Endothelial cell of umbilical vein (primary cell): ENCODE measurements at regions not wholly inside any gene's neighbourhood (a gene's known extent, or its start where the extent isn't known, plus 50 kb on each side); places are given as distances from the start of the nearest gene placed in this dataset.
A peak's percentile ranks its signal among the peaks of the same experiment; 100 is the strongest.

Experiments
- BruUV-seq: library from RNA; stranded (reverse); fragments of 400-500 nt; replicated peaks from 2 replicates; lab custom pipeline; 2021; lab: Mats Ljungman, UMichigan
- CTCF ChIA-PET: fragments of 300-600, 350-600 bp; sonication (Branson Sonifier 250); formaldehyde crosslinking; loops from one replicate; lab custom pipeline; 2021; ENCODE audit warnings: antibody characterized with exemption, inconsistent platforms; lab: Charles Lee
- POLR2A ChIA-PET: fragments of 300-600, 350-600 bp; sonication (Branson Sonifier 250); formaldehyde crosslinking; loops from one replicate; lab custom pipeline; 2021; ENCODE audit warnings: antibody characterized with exemption, inconsistent platforms; lab: Charles Lee
- DNase-seq: peaks from one replicate; pipeline ENCODE4 v3.0.0-alpha.2; 2011; ENCODE audit warnings: low read depth, low spot score
- FAIRE-seq: peaks from 2 replicates; lab custom pipeline; 2011; peaks lifted over from hg19 to GRCh38; lab: Jason Lieb, UNC
- H2AFZ ChIP-seq: 2 replicates; pipeline ENCODE4 v1.6.0; 2012; ENCODE audit warnings: low read depth, low read length, control low read depth, inconsistent platforms
- H3K27ac ChIP-seq: 2 replicates; pipeline ENCODE4 v1.5.1; 2011; ENCODE audit warnings: low read depth, mild to moderate bottlenecking, control low read depth, low read length, moderate library complexity; ENCODE audit not compliant: insufficient read depth
- H3K27me3 ChIP-seq, 2 experiments: 2 replicates each; pipeline versions ENCODE4 v1.6.0 to v1.6.1; 2011; ENCODE audit warnings: low read length in 2 of 2, mixed read lengths in 1 of 2; ENCODE audit not compliant: control insufficient read depth in 2 of 2, insufficient read depth in 2 of 2
- H3K36me3 ChIP-seq, 2 experiments: 2 replicates in 1 of 2; 3 replicates in 1 of 2; pipeline ENCODE4 v1.5.1; 2011; ENCODE audit warnings: low read length in 2 of 2, mild to moderate bottlenecking in 1 of 2, moderate library complexity in 1 of 2; ENCODE audit not compliant: control insufficient read depth in 2 of 2, insufficient read depth in 2 of 2; ENCODE audit errors: extremely low read depth in 1 of 2
- H3K4me1 ChIP-seq: 3 replicates; pipeline ENCODE4 v1.5.1; 2011; ENCODE audit warnings: mild to moderate bottlenecking, low read length; ENCODE audit not compliant: control insufficient read depth, insufficient read depth; ENCODE audit errors: extremely low read depth
- H3K4me2 ChIP-seq: 2 replicates; pipeline ENCODE4 v1.6.1; 2011; ENCODE audit warnings: low read length, control low read depth, mixed read lengths; ENCODE audit not compliant: insufficient read depth
- H3K4me3 ChIP-seq, 3 experiments: fragments of 200-600 bp in 1 of 3; sonication (generic), shearing (Covaris generic) in 1 of 3; replicated peaks in 1 of 3; 2 replicates each; pipeline ENCODE4 v1.5.1; 2011 to 2016; ENCODE audit warnings: control low read depth in 3 of 3, low read length in 3 of 3, mild to moderate bottlenecking in 2 of 3, inconsistent platforms in 1 of 3, low read depth in 1 of 3, moderate library complexity in 1 of 3; ENCODE audit not compliant: insufficient read depth in 1 of 3
- H3K79me2 ChIP-seq: 2 replicates; pipeline ENCODE4 v1.6.0; 2012; ENCODE audit warnings: low read length, inconsistent platforms; ENCODE audit not compliant: control insufficient read depth, insufficient read depth
- H3K9ac ChIP-seq: replicated peaks from 2 replicates; pipeline ENCODE3; 2011; ENCODE audit warnings: low read length, control low read depth; ENCODE audit not compliant: insufficient read depth; ENCODE audit errors: extremely low read depth
- H3K9me1 ChIP-seq: replicated peaks from 3 replicates; pipeline ENCODE4 v1.6.0; 2011; ENCODE audit warnings: mild to moderate bottlenecking, low read length; ENCODE audit not compliant: control insufficient read depth, insufficient read depth; ENCODE audit errors: extremely low read depth
- H3K9me3 ChIP-seq: replicated peaks from 2 replicates; pipeline ENCODE4 v1.5.1; 2012; ENCODE audit warnings: low read length, inconsistent platforms; ENCODE audit not compliant: control insufficient read depth, insufficient read depth
- H4K20me1 ChIP-seq: replicated peaks from 2 replicates; pipeline ENCODE3; 2011; ENCODE audit warnings: mild to moderate bottlenecking, low read length; ENCODE audit not compliant: control insufficient read depth, insufficient read depth; ENCODE audit errors: extremely low read depth
- CTCF ChIP-seq, 2 donors: IDR thresholded peaks; 1 replicate in 1 of 2; 2 replicates in 1 of 2; pipeline ENCODE4 v1.5.1; 2011; ENCODE audit warnings: low read length in 2 of 2, mild to moderate bottlenecking in 2 of 2, moderate library complexity in 2 of 2, control low read depth in 1 of 2, inconsistent platforms in 1 of 2, low read depth in 1 of 2; ENCODE audit not compliant: insufficient read depth in 1 of 2; ENCODE audit errors: extremely low read depth in 1 of 2
- FOS ChIP-seq: IDR thresholded peaks from 2 replicates; pipeline ENCODE4 v1.6.1; 2011; ENCODE audit warnings: mild to moderate bottlenecking, low read length, moderate library complexity, borderline replicate concordance; ENCODE audit not compliant: insufficient read depth
- GATA2 ChIP-seq: IDR thresholded peaks from 2 replicates; pipeline ENCODE4 v1.7.0; 2011; ENCODE audit warnings: low read depth, mild to moderate bottlenecking, moderate library complexity, mixed read lengths, low read length; ENCODE audit not compliant: insufficient read length, insufficient read depth
- JUN ChIP-seq: IDR thresholded peaks from 2 replicates; pipeline ENCODE4 v1.6.1; 2011; ENCODE audit warnings: borderline replicate concordance, low read depth; ENCODE audit not compliant: insufficient read length, insufficient read depth
- MYC ChIP-seq: IDR thresholded peaks from one replicate; pipeline ENCODE4 v1.6.1; 2011; ENCODE audit warnings: mild to moderate bottlenecking, low read depth, low read length
- POLR2A ChIP-seq: IDR thresholded peaks from 2 replicates; pipeline ENCODE4 v1.6.1; 2012; ENCODE audit warnings: low read depth, mild to moderate bottlenecking, control low read depth, low read length
- POLR2AphosphoS5 ChIP-seq: IDR thresholded peaks from 2 replicates; pipeline ENCODE4 v1.6.1; 2012; ENCODE audit warnings: low read depth, mild to moderate bottlenecking, control low read depth, low read length, moderate library complexity; ENCODE audit not compliant: insufficient read depth
- dilution Hi-C: fragments of 300-500 bp; cut with MboI; formaldehyde crosslinking; loops from one replicate; pipeline ENCODE4 v1.15.0; 2019; ENCODE audit warnings: low sequenced_read_pairs; ENCODE audit not compliant: extremely low pct_ligation_motif_present
- intact Hi-C: fragments of 100-400 bp; cut with micrococcal nuclease; formaldehyde crosslinking; loops from one replicate; pipeline ENCODE4 v1.10.0; 2022

DNA sequence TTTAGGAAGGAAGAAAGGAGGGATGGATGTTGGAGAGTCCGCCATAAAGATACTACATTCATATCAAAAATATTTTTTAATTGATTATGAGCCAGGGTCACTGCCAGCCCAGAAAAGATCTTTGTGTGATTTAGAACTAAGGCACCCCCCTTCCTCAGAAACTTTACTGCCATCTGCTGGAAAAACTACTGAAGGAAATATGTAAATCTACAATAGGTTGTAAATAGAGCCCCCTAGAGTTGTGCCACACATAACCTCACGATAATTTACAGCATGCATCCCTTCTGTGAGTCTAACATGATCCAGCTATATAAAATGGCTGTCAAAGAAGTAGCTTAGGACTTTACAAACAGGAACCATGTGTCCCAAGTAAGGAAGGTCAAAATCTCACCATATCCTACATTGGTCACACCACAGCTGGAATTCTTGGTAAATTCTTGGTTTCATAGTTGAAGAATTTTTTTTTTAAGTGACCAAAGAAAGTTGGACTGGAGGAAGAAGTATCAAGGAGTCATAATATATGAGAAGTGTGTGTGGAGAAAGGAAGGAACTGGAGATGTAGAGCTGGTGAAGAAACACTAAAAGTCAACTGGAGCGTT lies 152.5 kb downstream of the CYP26B1 start:
- no peak for TF ChIP-seq POLR2AphosphoS5
- TF ChIP-seq CTCF (IDR thresholded peaks at IDR 0.05; ENCODE audit: extremely low read depth in 1 of 2, insufficient read depth in 1 of 2, low read depth in 1 of 2, low read length in 2 of 2): peak in 1 of 2 donors; percentile 11
- TF ChIP-seq POLR2A: no peak
- CTCF ChIA-PET: interaction anchor here (0.7 to 3.4 kb wide), 7 partner anchors 45 to 584 kb away, joined by 3 to 14 read pairs (median 5); no protein-coding TSS in a partner anchor

GRCh38 chr2:71992036-71992435 lies 155.6 kb downstream of the CYP26B1 start:
- TF ChIP-seq FOS: no peak
- TF ChIP-seq JUN: no peak
- TF ChIP-seq POLR2AphosphoS5: no peak
- no peak for TF ChIP-seq POLR2A
- no peak for TF ChIP-seq MYC
- no peak for TF ChIP-seq GATA2
- CTCF ChIA-PET: interaction anchor here (1.4 kb wide), 1 partner anchor 12 kb away, joined by 3 read pairs; no protein-coding TSS in a partner anchor
- dilution Hi-C loops: no loop called here
- no peak overlapping the region for H3K9ac ChIP-seq
- H3K9me1 ChIP-seq: no peaks in the 10 kb centered on the region
- BruUV-seq: no TSS peak
- no peaks in the 10 kb centered on the region for H3K79me2 ChIP-seq
- no peaks in the 10 kb centered on the region for H3K36me3 ChIP-seq
- no peak overlapping the region for H3K4me3 ChIP-seq
- H3K27me3 ChIP-seq: peaks cover 8 to 24% of the 10 kb centered on the region in 2 experiments
- no peak overlapping the region for H2AFZ ChIP-seq
- no peak for DNase-seq
- POLR2A ChIA-PET: no interaction called here
- intact Hi-C loops: no loop called here
- FAIRE-seq: no peak
- H3K27ac ChIP-seq: no peak overlapping the region
- no peaks in the 10 kb centered on the region for H3K9me3 ChIP-seq
- H4K20me1 ChIP-seq: no peaks in the 10 kb centered on the region
- no peak overlapping the region for H3K4me2 ChIP-seq
- H3K4me1 ChIP-seq: no peaks in the 10 kb centered on the region

More for the DNA sequence above, 152.5 kb downstream of the CYP26B1 start:
- Histone ChIP-seq H3K36me3 (no peaks in the 10 kb centered on the region), H3K79me2 (no peaks in the 10 kb centered on the region), H3K4me3 (no peak overlapping the region), H2AFZ (no peak overlapping the region), H3K4me1 (no peaks in the 10 kb centered on the region), H3K9me3 (no peaks in the 10 kb centered on the region), H3K27me3 (peaks cover 8 to 24% of the 10 kb centered on the region in 2 experiments), H3K9ac (no peak overlapping the region), H3K9me1 (no peaks in the 10 kb centered on the region), H3K27ac (no peak overlapping the region), H4K20me1 (no peaks in the 10 kb centered on the region), H3K4me2 (no peak overlapping the region)
- no TSS peak for BruUV-seq
- POLR2A ChIA-PET: no interaction called here
- FAIRE-seq: peak; percentile 8
- dilution Hi-C loops: no loop called here
- intact Hi-C loops: loop anchor here (5.0 kb wide), 2 partner anchors 193 to 448 kb away; no protein-coding TSS in a partner anchor
- no peak for DNase-seq
